IMR-90 (cell line): ENCODE measurements at regions not wholly inside any gene's neighbourhood (a gene's known extent, or its start where the extent isn't known, plus 50 kb on each side); places are given as distances from the start of the nearest gene placed in this dataset.

Experiments used
- ATAC-seq: fragments of 200-7000 bp; cut with Tn5 transposase; 2 replicates; pipeline ENCODE4 v1.9.1; 2020; ENCODE audit warnings: low read depth, mild to moderate bottlenecking, moderate library complexity
- BruUV-seq: library from RNA; stranded (reverse); fragments of 400-500 nt; replicated peaks from 2 replicates; lab custom pipeline; 2021; lab: Mats Ljungman, UMichigan
- CTCF ChIA-PET: fragments of 300-600 bp; formaldehyde crosslinking; extraction: SDS; loops from one replicate; lab custom pipeline; 2021; ENCODE audit warnings: antibody characterized with exemption; lab: Yijun Ruan, JAX
- POLR2A ChIA-PET: fragments of 300-600 bp; sonication (Branson Sonifier 250); formaldehyde crosslinking; loops from one replicate; lab custom pipeline; 2022; ENCODE audit warnings: antibody characterized with exemption; ENCODE audit not compliant: unreplicated experiment; lab: Charles Lee
- DNase-seq: peaks from one replicate; pipeline ENCODE4 v3.0.0; 2013
- H2AFZ ChIP-seq: replicated peaks from 2 replicates; pipeline ENCODE3; 2013; ENCODE audit warnings: low read length, mild to moderate bottlenecking; ENCODE audit not compliant: poor library complexity
- H2AK5ac ChIP-seq: 2 replicates; pipeline ENCODE4 v1.6.1; 2013; ENCODE audit warnings: low read depth, low read length, inconsistent platforms
- H2AK9ac ChIP-seq: replicated peaks from 2 replicates; pipeline ENCODE3; 2013; ENCODE audit warnings: mild to moderate bottlenecking, low read depth, low read length, moderate library complexity; ENCODE audit not compliant: poor library complexity
- H2BK120ac ChIP-seq: 2 replicates; pipeline ENCODE4 v1.6.1; 2013; ENCODE audit warnings: low read depth, low read length, inconsistent platforms
- H2BK15ac ChIP-seq: 3 replicates; pipeline ENCODE4 v1.6.1; 2013; ENCODE audit warnings: low read depth, low read length, inconsistent platforms
- H2BK20ac ChIP-seq: 2 replicates; pipeline ENCODE4 v1.6.1; 2013; ENCODE audit warnings: low read depth, mild to moderate bottlenecking, inconsistent platforms, low read length, moderate library complexity
- H2BK5ac ChIP-seq: 2 replicates; pipeline ENCODE4 v1.6.1; 2013; ENCODE audit warnings: mild to moderate bottlenecking, low read depth, low read length, inconsistent platforms; ENCODE audit not compliant: poor library complexity, severe bottlenecking
- H3K14ac ChIP-seq: replicated peaks from 2 replicates; pipeline ENCODE4 v1.6.1; 2013; ENCODE audit warnings: low read depth, low read length, inconsistent platforms
- H3K18ac ChIP-seq: 2 replicates; pipeline ENCODE4 v1.6.1; 2013; ENCODE audit warnings: low read depth, low read length, control low read depth
- H3K23ac ChIP-seq: 2 replicates; pipeline ENCODE4 v1.6.1; 2013; ENCODE audit warnings: low read depth, low read length, inconsistent platforms
- H3K27ac ChIP-seq: 2 replicates; pipeline ENCODE4 v1.5.1; 2013; ENCODE audit warnings: mild to moderate bottlenecking, control low read depth, low read length; ENCODE audit not compliant: insufficient read depth
- H3K27me3 ChIP-seq: 2 replicates; pipeline ENCODE4 v1.6.1; 2013; ENCODE audit warnings: low read length; ENCODE audit not compliant: control insufficient read depth, insufficient read depth
- H3K36me3 ChIP-seq: 2 replicates; pipeline ENCODE4 v1.6.1; 2013; ENCODE audit warnings: low read length, mixed read lengths; ENCODE audit not compliant: control insufficient read depth, insufficient read depth
- H3K4ac ChIP-seq: 2 replicates; pipeline ENCODE4 v1.6.1; 2013; ENCODE audit warnings: low read depth, low read length, inconsistent platforms
- H3K4me1 ChIP-seq: 2 replicates; pipeline ENCODE4 v1.6.1; 2013; ENCODE audit warnings: low read length, mixed read lengths; ENCODE audit not compliant: control insufficient read depth, insufficient read depth
- H3K4me2 ChIP-seq: 2 replicates; pipeline ENCODE4 v1.6.1; 2013; ENCODE audit warnings: low read depth, mild to moderate bottlenecking, control low read depth, low read length, moderate library complexity
- H3K4me3 ChIP-seq: 2 replicates; pipeline ENCODE4 v1.5.1; 2013; ENCODE audit warnings: low read depth, mild to moderate bottlenecking, control low read depth, low read length, moderate library complexity; ENCODE audit not compliant: insufficient read depth
- H3K56ac ChIP-seq: 2 replicates; pipeline ENCODE4 v1.6.1; 2013; ENCODE audit warnings: low read length, inconsistent platforms; ENCODE audit not compliant: insufficient read depth; ENCODE audit errors: extremely low read depth
- H3K79me1 ChIP-seq, 2 experiments: 2 replicates each; pipeline ENCODE4 v1.6.1; 2013; ENCODE audit warnings: low read length in 2 of 2, inconsistent platforms in 1 of 2, low read depth in 1 of 2
- H3K9ac ChIP-seq: 2 replicates; pipeline ENCODE4 v1.6.1; 2013; ENCODE audit warnings: low read depth, low read length, control low read depth
- H3K9me1 ChIP-seq: 2 replicates; pipeline ENCODE4 v1.6.1; 2013; ENCODE audit warnings: low read length, inconsistent platforms; ENCODE audit not compliant: insufficient read depth
- H3K9me3 ChIP-seq: 2 replicates; pipeline ENCODE4 v1.6.1; 2013; ENCODE audit warnings: low read length; ENCODE audit not compliant: control insufficient read depth, insufficient read depth
- H4K20me1 ChIP-seq: 2 replicates; pipeline ENCODE4 v1.6.1; 2013; ENCODE audit warnings: low read length, inconsistent platforms; ENCODE audit not compliant: insufficient read depth
- H4K5ac ChIP-seq: 2 replicates; pipeline ENCODE4 v1.6.1; 2013; ENCODE audit warnings: mild to moderate bottlenecking, low read depth, low read length, control low read depth
- H4K8ac ChIP-seq, 2 experiments: 2 replicates each; pipeline ENCODE4 v1.6.1; 2013; ENCODE audit warnings: low read depth in 2 of 2, low read length in 2 of 2, control low read depth in 1 of 2, inconsistent platforms in 1 of 2
- H4K91ac ChIP-seq: 2 replicates; pipeline ENCODE4 v1.6.1; 2013; ENCODE audit warnings: low read depth, low read length, inconsistent platforms; ENCODE audit not compliant: insufficient read depth
- BHLHE40 ChIP-seq: fragments of 150-350 bp; IDR thresholded peaks from 2 replicates; pipeline ENCODE4 v1.6.1; 2016; ENCODE audit warnings: mild to moderate bottlenecking, low read depth, low read length
- CEBPB ChIP-seq: IDR thresholded peaks from 2 replicates; pipeline ENCODE4 v1.6.1; 2012; ENCODE audit warnings: low read depth, low read length, improper control_type of control experiment
- CHD1 ChIP-seq: IDR thresholded peaks from 2 replicates; pipeline ENCODE4 v1.6.1; 2012; ENCODE audit warnings: low read depth, low read length, improper control_type of control experiment
- CTCF ChIP-seq: conservative IDR thresholded peaks from 2 replicates; pipeline ENCODE4 v1.5.1; 2012; ENCODE audit warnings: mild to moderate bottlenecking, low read depth, low read length, improper control_type of control experiment
- ELK1 ChIP-seq: fragments of 150-350 bp; IDR thresholded peaks from 2 replicates; pipeline ENCODE4 v1.6.1; 2016; ENCODE audit warnings: low read depth, mild to moderate bottlenecking, low read length, moderate library complexity, borderline replicate concordance
- FOS ChIP-seq: fragments of 150-350 bp; IDR thresholded peaks from 2 replicates; pipeline ENCODE4 v1.6.1; 2016; ENCODE audit warnings: low read depth, low read length
- MAFK ChIP-seq: IDR thresholded peaks from 2 replicates; pipeline ENCODE4 v1.6.1; 2012; ENCODE audit warnings: low read depth, low read length, improper control_type of control experiment
- MAZ ChIP-seq: IDR thresholded peaks from 2 replicates; pipeline ENCODE4 v1.6.1; 2012; ENCODE audit warnings: low read depth, mild to moderate bottlenecking, low read length, improper control_type of control experiment, moderate library complexity, borderline replicate concordance
- MXI1 ChIP-seq: IDR thresholded peaks from 2 replicates; pipeline ENCODE4 v1.6.1; 2012; ENCODE audit warnings: low read depth, mild to moderate bottlenecking, low read length, moderate library complexity, borderline replicate concordance
- NFE2L2 ChIP-seq: fragments of 150-350 bp; IDR thresholded peaks from 2 replicates; pipeline ENCODE4 v1.6.1; 2016; ENCODE audit warnings: low read depth, mild to moderate bottlenecking, low read length
- POLR2A ChIP-seq: IDR thresholded peaks from 2 replicates; pipeline ENCODE4 v1.6.1; 2012; ENCODE audit warnings: mild to moderate bottlenecking, low read depth, low read length
- RAD21 ChIP-seq: IDR thresholded peaks from 2 replicates; pipeline ENCODE4 v1.6.1; 2012; ENCODE audit warnings: low read length, improper control_type of control experiment
- RCOR1 ChIP-seq: IDR thresholded peaks from 2 replicates; pipeline ENCODE4 v1.6.1; 2012; ENCODE audit warnings: mild to moderate bottlenecking, low read length, improper control_type of control experiment; ENCODE audit not compliant: insufficient replicate concordance
- RFX5 ChIP-seq: IDR thresholded peaks from 2 replicates; pipeline ENCODE4 v1.8.0; 2012; ENCODE audit warnings: low read depth, mild to moderate bottlenecking, low read length, moderate library complexity
- SMC3 ChIP-seq: fragments of 150-350 bp; IDR thresholded peaks from 2 replicates; pipeline ENCODE4 v1.6.1; 2016; ENCODE audit warnings: low read depth, mild to moderate bottlenecking, antibody characterized with exemption, low read length, moderate library complexity
- USF2 ChIP-seq: fragments of 150-350 bp; IDR thresholded peaks from 2 replicates; pipeline ENCODE4 v1.6.1; 2017; ENCODE audit warnings: mild to moderate bottlenecking, antibody characterized with exemption, low read length, low read depth
- WGBS, 2 experiments: methylation state at CpG; one replicate each; pipeline versions ENCODE4 v1.1.5 to v1.1.7; 2013; ENCODE audit warnings: missing lambda C conversion rate in 2 of 2; ENCODE audit not compliant: insufficient read length in 1 of 2; ENCODE audit errors: extremely low coverage in 2 of 2; 5-methylcytosine and 5-hydroxymethylcytosine counted together
- dilution Hi-C: fragments of 300-500 bp; cut with HindIII; formaldehyde crosslinking; loops from one replicate; pipeline ENCODE4 v1.14.3; 2018; ENCODE audit warnings: low sequenced_read_pairs; ENCODE audit not compliant: unreplicated experiment
- in situ Hi-C: fragments of 300-500 bp; cut with MboI; formaldehyde crosslinking; loops from 3 replicates; pipeline ENCODE4 v1.14.3; 2019; ENCODE audit warnings: low sequenced_read_pairs, inconsistent platforms, mixed read lengths
- intact Hi-C: fragments of 100-400 bp; cut with micrococcal nuclease; formaldehyde crosslinking; loops from 2 replicates; pipeline ENCODE4 v1.10.0; 2022

- Histone ChIP-seq H4K5ac (no peak overlapping the region), H4K8ac (no peak overlapping the region), H3K27ac (no peak overlapping the region), H3K9me3 (no peaks in the 10 kb centered on the region), H3K4me3 (no peak overlapping the region), H3K14ac (no peak overlapping the region), H3K9ac (no peak overlapping the region), H4K20me1 (no peaks in the 10 kb centered on the region), H3K4ac (no peak overlapping the region), H2AK9ac (no peak overlapping the region), H3K79me1 (no peaks in the 10 kb centered on the region), H2BK20ac (no peak overlapping the region), H3K36me3 (no peaks in the 10 kb centered on the region), H3K27me3 (no peaks in the 10 kb centered on the region), H3K23ac (no peak overlapping the region), H2AFZ (no peak overlapping the region), H3K4me2 (no peak overlapping the region), H2BK15ac (no peak overlapping the region), H3K4me1 (no peaks in the 10 kb centered on the region), H2BK5ac (no peak overlapping the region), H3K56ac (no peak overlapping the region), H3K18ac (no peak overlapping the region), H4K91ac (no peak overlapping the region), H2AK5ac (no peak overlapping the region), H2BK120ac (no peak overlapping the region), H3K9me1 (no peaks in the 10 kb centered on the region)
- dilution Hi-C loops, result no loop called here
- POLR2A ChIA-PET, result no interaction called here
- WGBS, 2 experiments, result no CpG with 5 or more reads among the region's 3 CpGs
- no TSS peak for BruUV-seq
- CTCF ChIA-PET, result interaction anchor here (0.7 kb wide), 1 partner anchor 1383 kb away, joined by 4 read pairs; no protein-coding TSS in a partner anchor
- in situ Hi-C loops, result no loop called here
- ATAC-seq (no peak), DNase-seq (no peak)
- no peak for TF ChIP-seq RFX5
- TF ChIP-seq MAFK, result no peak
- TF ChIP-seq BHLHE40, result no peak
- TF ChIP-seq SMC3, result no peak
- TF ChIP-seq MXI1, result no peak
- TF ChIP-seq FOS, result no peak
- TF ChIP-seq USF2, result no peak
- TF ChIP-seq POLR2A, result no peak
- no peak for TF ChIP-seq RAD21
- TF ChIP-seq CTCF, result no peak
- no peak for TF ChIP-seq RCOR1
- no peak for TF ChIP-seq CHD1
- TF ChIP-seq CEBPB, result no peak
- TF ChIP-seq NFE2L2, result no peak
- TF ChIP-seq ELK1, result no peak
- no peak for TF ChIP-seq MAZ
- intact Hi-C loops, result no loop called here
Observed at GRCh38 chr1:199394856-199395255, 632.7 kb upstream of the NR5A2 start.
